Karpas-422 (cell line): ENCODE measurements at regions not wholly inside any gene's neighbourhood (a gene's known extent, or its start where the extent isn't known, plus 50 kb on each side); places are given as distances from the start of the nearest gene placed in this dataset.
"Not testable (repeated sequence)": the region's sequence is repeated elsewhere in the genome, so short reads cannot be mapped to it uniquely, and the experiment has no call there.

Experiments used
- DNase-seq: peaks from one replicate; pipeline ENCODE4 v3.0.0-alpha.2; 2015
- H2AFZ ChIP-seq: fragments of 200-600 bp; sonication (generic); 2 replicates; pipeline ENCODE4 v1.6.1; 2014; ENCODE audit warnings: antibody characterized with exemption, low read length, mixed read lengths
- H3K27ac ChIP-seq: fragments of 200-600 bp; sonication (generic); 2 replicates; pipeline ENCODE4 v1.5.1; 2014; ENCODE audit warnings: mild to moderate bottlenecking, low read length, moderate library complexity
- H3K27me3 ChIP-seq: fragments of 200-600 bp; sonication (generic); 2 replicates; pipeline ENCODE4 v1.6.1; 2014; ENCODE audit warnings: low read length, mixed read lengths
- H3K36me3 ChIP-seq: fragments of 200-600 bp; sonication (generic); 2 replicates; pipeline ENCODE4 v1.6.1; 2014; ENCODE audit warnings: low read length, mixed read lengths; ENCODE audit not compliant: insufficient read depth
- H3K4me1 ChIP-seq: fragments of 200-600 bp; sonication (generic); 2 replicates; pipeline ENCODE4 v1.6.1; 2014; ENCODE audit warnings: mild to moderate bottlenecking, low read length, mixed read lengths
- H3K4me2 ChIP-seq: fragments of 200-600 bp; sonication (generic); 2 replicates; pipeline ENCODE4 v1.6.1; 2014; ENCODE audit warnings: low read length, low read depth, mild to moderate bottlenecking; ENCODE audit not compliant: poor library complexity, severe bottlenecking
- H3K4me3 ChIP-seq: fragments of 200-600 bp; sonication (generic); 2 replicates; pipeline ENCODE4 v1.5.1; 2014; ENCODE audit warnings: mild to moderate bottlenecking, antibody characterized with exemption, low read length, mixed read lengths
- H3K79me2 ChIP-seq: fragments of 200-600 bp; sonication (generic); 2 replicates; pipeline ENCODE4 v1.6.1; 2014; ENCODE audit warnings: mild to moderate bottlenecking, low read length, mixed read lengths
- H3K9ac ChIP-seq: fragments of 200-600 bp; sonication (generic); 2 replicates; pipeline ENCODE4 v1.6.0; 2014; ENCODE audit warnings: low read length
- H3K9me2 ChIP-seq: fragments of 200-600 bp; sonication (generic), shearing (Covaris generic); replicated peaks from 2 replicates; pipeline ENCODE4 v1.6.0; 2014; ENCODE audit warnings: mild to moderate bottlenecking, low read length, moderate library complexity; ENCODE audit not compliant: insufficient read depth
- H3K9me3 ChIP-seq: fragments of 300-700, 200-600 bp; sonication (generic); 2 replicates; pipeline ENCODE4 v1.6.1; 2014; ENCODE audit warnings: low read length, mixed read lengths
- H4K20me1 ChIP-seq: fragments of 200-600 bp; sonication (generic); 2 replicates; pipeline ENCODE4 v1.6.1; 2014; ENCODE audit warnings: mild to moderate bottlenecking, antibody characterized with exemption, low read length, low read depth; ENCODE audit not compliant: insufficient read depth

- Histone ChIP-seq H3K79me2 (no peaks in the 10 kb centered on the region), H2AFZ (no peak overlapping the region), H3K36me3 (no peaks in the 10 kb centered on the region), H3K27ac (no peak overlapping the region), H3K27me3 (no peaks in the 10 kb centered on the region), H3K4me3 (no peak overlapping the region), H3K9me2 (no peaks in the 10 kb centered on the region), H3K9me3 (peaks cover 11% of the 10 kb centered on the region), H4K20me1 (no peaks in the 10 kb centered on the region), H3K9ac (no peak overlapping the region), H3K4me1 (no peaks in the 10 kb centered on the region), H3K4me2 (no peak overlapping the region)
- DNase-seq = no peak
These were observed 546.0 kb upstream of the LMO3 start for GRCh38 chr12:17151917-17152316.

- no peak for DNase-seq
- no peaks in the 10 kb centered on the region for H3K9me2 ChIP-seq
- H4K20me1 ChIP-seq = no peaks in the 10 kb centered on the region
- no peaks in the 10 kb centered on the region for H3K27me3 ChIP-seq
- H3K9me3 ChIP-seq = peaks cover 18% of the 10 kb centered on the region
- no peaks in the 10 kb centered on the region for H3K36me3 ChIP-seq
- H3K4me1 ChIP-seq = no peaks in the 10 kb centered on the region
- no peak overlapping the region for H2AFZ ChIP-seq
- H3K79me2 ChIP-seq = no peaks in the 10 kb centered on the region
- H3K4me3 ChIP-seq = no peak overlapping the region
- no peak overlapping the region for H3K9ac ChIP-seq
- H3K27ac ChIP-seq = no peak overlapping the region
- H3K4me2 ChIP-seq = no peak overlapping the region
These were observed 542.7 kb upstream of the LMO3 start for GRCh38 chr12:17148706-17149105.

GRCh38 chr12:17142856-17143255, 536.9 kb upstream of the LMO3 start:
- DNase-seq = no peak
- no peaks in the 10 kb centered on the region for H3K36me3 ChIP-seq

GRCh38 chr12:17139931-17140330, 534.0 kb upstream of the LMO3 start:
- Histone ChIP-seq H3K36me3 (no peaks in the 10 kb centered on the region), H4K20me1 (no peaks in the 10 kb centered on the region), H3K9me2 (no peaks in the 10 kb centered on the region), H3K4me1 (no peaks in the 10 kb centered on the region), H3K4me2 (no peak overlapping the region), H3K27me3 (no peaks in the 10 kb centered on the region), H2AFZ (no peak overlapping the region), H3K9ac (no peak overlapping the region), H3K9me3 (peaks cover 16% of the 10 kb centered on the region), H3K4me3 (no peak overlapping the region), H3K79me2 (no peaks in the 10 kb centered on the region), H3K27ac (no peak overlapping the region)
- no peak for DNase-seq

More at GRCh38 chr12:17142856-17143255, 536.9 kb upstream of the LMO3 start:
- Histone ChIP-seq H4K20me1 (no peaks in the 10 kb centered on the region), H3K79me2 (no peaks in the 10 kb centered on the region), H2AFZ (no peak overlapping the region), H3K9me3 (peaks cover 19% of the 10 kb centered on the region), H3K27ac (no peak overlapping the region), H3K9me2 (no peaks in the 10 kb centered on the region), H3K4me3 (no peak overlapping the region), H3K4me1 (no peaks in the 10 kb centered on the region), H3K4me2 (no peak overlapping the region), H3K9ac (no peak overlapping the region), H3K27me3 (no peaks in the 10 kb centered on the region)

GRCh38 chr12:17137396-17137795, 531.4 kb upstream of the LMO3 start:
- Histone ChIP-seq H3K9me3 (peaks cover 17% of the 10 kb centered on the region), H3K27me3 (no peaks in the 10 kb centered on the region), H3K4me1 (no peaks in the 10 kb centered on the region), H3K9me2 (no peaks in the 10 kb centered on the region), H3K27ac (no peak overlapping the region), H3K4me3 (no peak overlapping the region), H3K4me2 (no peak overlapping the region), H2AFZ (no peak overlapping the region), H3K9ac (no peak overlapping the region), H4K20me1 (no peaks in the 10 kb centered on the region), H3K36me3 (no peaks in the 10 kb centered on the region), H3K79me2 (no peaks in the 10 kb centered on the region)
- DNase-seq = no peak

- H2AFZ ChIP-seq = no peak overlapping the region
- no peak overlapping the region for H3K9ac ChIP-seq
- no peaks in the 10 kb centered on the region for H4K20me1 ChIP-seq
These were observed 528.4 kb upstream of the LMO3 start for GRCh38 chr12:17134315-17134714.

GRCh38 chr12:17132336-17132735, 526.4 kb upstream of the LMO3 start:
- Histone ChIP-seq H3K4me2 (no peak overlapping the region), H3K9me2 (no peaks in the 10 kb centered on the region), H3K9me3 (peaks cover 30% of the 10 kb centered on the region; the same call in 1 of the 2 replicates), H3K9ac (no peak overlapping the region), H3K4me3 (no peak overlapping the region), H2AFZ (no peak overlapping the region), H3K36me3 (no peaks in the 10 kb centered on the region), H3K4me1 (no peaks in the 10 kb centered on the region), H3K27ac (no peak overlapping the region), H3K79me2 (no peaks in the 10 kb centered on the region), H3K27me3 (no peaks in the 10 kb centered on the region), H4K20me1 (no peaks in the 10 kb centered on the region)
- DNase-seq = no peak

More at GRCh38 chr12:17134315-17134714, 528.4 kb upstream of the LMO3 start:
- H3K27ac ChIP-seq = no peak overlapping the region
- H3K27me3 ChIP-seq = no peaks in the 10 kb centered on the region
- no peaks in the 10 kb centered on the region for H3K4me1 ChIP-seq
- no peaks in the 10 kb centered on the region for H3K36me3 ChIP-seq
- no peak overlapping the region for H3K4me3 ChIP-seq
- H3K4me2 ChIP-seq = no peak overlapping the region
- no peak for DNase-seq
- H3K9me2 ChIP-seq = no peaks in the 10 kb centered on the region
- H3K9me3 ChIP-seq = peaks cover 19% of the 10 kb centered on the region; the same call in 1 of the 2 replicates
- no peaks in the 10 kb centered on the region for H3K79me2 ChIP-seq

GRCh38 chr12:17116538-17116937, 510.6 kb upstream of the LMO3 start:
- not testable (repeated sequence) for H3K27ac ChIP-seq, DNase-seq, H3K27me3 ChIP-seq

GRCh38 chr12:17110316-17110715, 504.4 kb upstream of the LMO3 start:
- no peaks in the 10 kb centered on the region for H3K27me3 ChIP-seq
- no peak overlapping the region for H3K4me2 ChIP-seq
- DNase-seq = no peak
- H3K9me2 ChIP-seq = no peaks in the 10 kb centered on the region
- H3K79me2 ChIP-seq = no peaks in the 10 kb centered on the region
- H3K4me1 ChIP-seq = no peaks in the 10 kb centered on the region
- H3K27ac ChIP-seq = no peak overlapping the region
- H3K4me3 ChIP-seq = no peak overlapping the region
- H3K9me3 ChIP-seq = peaks cover 21% of the 10 kb centered on the region
- H3K9ac ChIP-seq = no peak overlapping the region
- no peak overlapping the region for H2AFZ ChIP-seq
- H3K36me3 ChIP-seq = no peaks in the 10 kb centered on the region
- H4K20me1 ChIP-seq = no peaks in the 10 kb centered on the region

More at GRCh38 chr12:17116538-17116937, 510.6 kb upstream of the LMO3 start:
- not testable (repeated sequence) for H3K79me2 ChIP-seq, H3K4me3 ChIP-seq, H3K9me2 ChIP-seq, H3K9ac ChIP-seq, H3K4me2 ChIP-seq, H3K36me3 ChIP-seq, H4K20me1 ChIP-seq, H3K4me1 ChIP-seq, H2AFZ ChIP-seq
- peaks cover 15% of the 10 kb centered on the region for H3K9me3 ChIP-seq
